Smooth muscle cell of the brain vasculature (primary cell): ENCODE measurements at regions not wholly inside any gene's neighbourhood (a gene's known extent, or its start where the extent isn't known, plus 50 kb on each side); places are given as distances from the start of the nearest gene placed in this dataset.
"Not testable (repeated sequence)": the region's sequence is repeated elsewhere in the genome, so short reads cannot be mapped to it uniquely, and the experiment has no call there.

ENCODE experiments used
- DNase-seq: peaks from one replicate; pipeline ENCODE4 v3.0.0-alpha.2; 2012; ENCODE audit warnings: low read depth, low spot score

DNA sequence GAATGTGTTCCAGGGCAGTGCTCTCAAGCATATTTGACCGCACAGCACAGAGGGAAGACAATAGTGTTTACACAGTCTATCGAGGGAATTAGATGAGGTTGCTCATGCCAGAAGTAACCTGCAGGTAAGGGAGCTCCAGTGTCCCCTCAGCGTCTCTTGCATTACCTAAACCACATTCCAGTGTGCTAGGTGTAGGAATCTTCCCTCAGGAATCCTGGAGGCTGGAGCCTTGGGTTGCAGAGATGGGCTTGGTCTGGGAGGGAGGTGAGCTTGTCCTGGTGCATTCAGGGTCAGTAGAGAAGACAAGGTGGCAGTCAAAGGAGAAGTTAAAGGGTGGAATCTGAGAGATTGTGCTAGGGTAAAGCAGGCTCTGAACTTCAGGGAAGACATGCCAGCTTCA, 56.3 kb downstream of the SOX14 start:
- no peak for DNase-seq

DNA sequence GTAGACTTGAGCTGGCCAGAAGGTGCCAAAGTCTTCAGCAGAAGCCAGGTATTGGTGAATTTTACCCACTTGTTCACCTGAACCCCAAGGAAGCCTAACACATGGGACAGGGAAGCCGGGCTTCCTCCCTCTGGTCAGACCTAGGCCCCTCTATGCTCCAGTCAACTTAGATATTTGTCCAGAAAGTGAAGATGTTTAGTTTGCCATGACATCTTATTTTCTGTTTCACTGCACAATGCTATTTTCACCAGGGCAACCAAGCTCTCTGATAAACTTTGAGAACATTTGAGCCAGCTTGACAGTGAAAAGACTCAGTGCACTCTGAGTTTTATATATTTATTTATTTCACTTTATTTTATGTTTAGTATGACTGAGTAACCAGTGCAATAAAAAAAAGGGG, 71.0 kb downstream of the SOX14 start:
- DNase-seq = no peak

DNA sequence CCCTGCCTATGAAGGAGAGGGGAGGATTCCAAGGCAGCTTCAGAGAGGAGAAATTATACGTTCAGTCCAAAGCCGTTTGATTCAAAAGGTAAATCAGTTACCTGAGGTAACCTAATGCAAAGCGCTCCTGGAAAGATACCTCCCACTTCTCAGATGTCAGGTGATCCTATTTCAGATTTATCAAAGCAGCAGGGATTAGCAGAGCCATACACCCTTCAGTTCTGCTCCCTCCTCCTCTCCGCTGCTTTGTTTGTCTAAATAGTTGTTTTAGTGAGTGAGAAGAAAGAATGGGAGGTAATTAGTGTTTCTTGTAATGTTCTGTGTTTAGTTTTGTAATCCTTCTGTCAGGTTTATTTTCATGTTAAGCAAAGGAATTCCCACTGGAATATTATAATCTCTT, 81.1 kb downstream of the SOX14 start:
- no peak for DNase-seq

DNA sequence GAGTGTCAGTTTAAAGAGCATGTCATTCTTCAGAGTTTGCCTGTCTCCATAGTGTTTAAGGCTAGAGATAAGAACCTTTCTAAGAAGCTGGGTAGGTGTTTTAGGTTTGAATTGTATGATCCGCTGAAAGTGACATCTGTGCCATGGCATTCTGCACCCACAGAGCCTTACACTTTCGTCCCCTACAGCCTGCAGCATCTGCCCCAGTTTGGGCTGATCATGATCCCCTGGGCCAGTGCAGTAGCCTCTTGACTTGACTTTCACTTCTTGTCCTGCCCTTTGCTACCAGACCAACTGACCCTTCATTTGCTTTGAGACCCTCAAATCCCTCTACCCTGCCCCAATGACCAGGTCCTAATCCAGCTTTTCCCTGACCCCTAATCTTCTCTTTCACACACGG, 81.6 kb downstream of the SOX14 start:
- DNase-seq = no peak

DNA sequence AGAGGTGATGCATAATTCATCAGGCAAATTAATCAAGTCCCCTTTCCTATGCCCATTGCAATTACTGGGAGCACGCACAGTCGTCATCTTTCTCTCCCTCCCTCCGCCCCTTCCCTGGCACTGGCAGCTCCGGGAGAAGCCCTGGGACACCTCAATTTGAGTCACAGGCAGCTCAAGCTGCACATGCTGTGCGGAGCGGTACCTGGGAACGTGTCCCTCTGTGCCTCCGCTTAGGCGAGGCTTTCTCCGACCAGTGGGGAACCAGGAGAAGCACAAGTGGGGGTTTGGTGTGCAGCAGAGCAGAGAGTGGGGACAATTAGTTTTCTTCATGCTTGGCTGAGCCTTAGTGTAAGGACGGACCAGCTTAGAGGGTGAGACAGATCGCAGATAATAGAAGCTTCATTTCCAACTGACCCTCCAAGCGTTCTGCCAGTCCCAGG, 88.3 kb downstream of the SOX14 start:
- no peak for DNase-seq

DNA sequence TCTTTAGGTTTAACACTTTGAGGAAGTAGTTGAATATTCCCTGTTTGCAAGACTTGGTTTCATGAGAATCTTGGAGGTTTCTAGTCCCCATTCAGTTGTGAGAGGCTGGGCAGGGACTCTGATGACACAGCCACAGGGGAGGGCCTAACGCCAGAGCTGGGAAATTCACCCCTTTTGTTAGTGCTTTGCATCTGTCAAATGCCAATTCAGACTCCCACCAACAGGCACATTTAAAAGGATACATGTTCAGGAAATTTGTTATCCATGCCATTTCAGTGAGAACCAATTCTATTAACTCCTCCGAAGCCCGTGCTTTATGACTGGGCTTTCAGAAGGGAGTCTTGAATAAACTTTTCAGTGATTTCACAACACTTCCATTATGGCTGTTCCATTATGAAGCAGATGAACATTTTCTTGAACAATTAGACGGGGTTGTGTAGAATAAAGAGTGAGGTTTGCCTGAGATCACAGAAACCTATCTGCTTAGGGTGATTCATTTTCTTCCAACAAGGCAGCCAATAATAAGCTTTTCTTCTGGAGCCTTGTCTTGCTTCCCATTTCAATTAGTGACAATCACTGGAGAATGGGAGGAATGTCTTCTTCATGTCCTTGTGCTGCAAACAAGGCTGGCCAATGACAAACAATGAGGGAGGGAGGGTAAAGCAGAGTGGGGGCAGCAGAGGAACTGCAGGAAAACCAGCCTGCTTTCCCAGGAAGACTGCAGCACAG, 90.6 kb downstream of the SOX14 start:
- DNase-seq = no peak

DNA sequence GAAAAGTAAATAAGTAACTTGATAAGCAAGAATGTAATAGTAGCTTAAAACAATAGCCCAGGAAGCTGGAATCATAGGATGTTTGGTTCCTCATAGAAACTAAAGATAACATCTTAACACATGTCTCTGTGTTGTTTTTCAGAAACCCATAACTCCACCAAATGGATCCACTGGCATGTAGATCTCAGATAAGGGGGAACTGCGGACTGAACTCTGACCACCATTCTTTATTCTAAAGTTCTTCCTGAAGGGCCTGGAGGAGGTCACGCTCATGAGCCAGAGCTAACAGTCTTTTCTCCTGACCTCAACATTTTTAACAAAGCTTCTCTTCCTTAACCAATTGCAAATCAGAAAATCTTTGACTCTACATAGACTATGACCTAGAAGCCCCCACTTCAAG, 101.9 kb downstream of the SOX14 start:
- DNase-seq = no peak

DNA sequence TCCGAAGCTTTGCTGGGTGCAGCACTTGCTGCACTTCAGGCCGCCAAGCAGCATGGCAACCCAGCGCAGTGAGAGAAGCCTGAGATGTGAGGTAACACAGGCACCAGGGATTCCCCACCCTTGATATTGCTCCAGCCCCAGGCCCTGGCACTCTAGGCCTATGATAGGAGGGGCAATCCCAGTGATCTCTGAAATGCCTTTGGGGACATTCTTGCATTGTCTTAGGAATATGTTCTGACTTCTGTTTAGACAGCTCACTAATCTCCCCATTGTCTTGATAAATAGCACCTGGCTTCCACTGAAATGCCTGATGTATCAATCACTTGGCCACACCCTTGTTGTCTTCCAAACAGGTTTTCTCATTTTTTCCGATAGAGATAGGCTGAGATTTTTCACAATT, 102.8 kb downstream of the SOX14 start:
- no peak for DNase-seq

DNA sequence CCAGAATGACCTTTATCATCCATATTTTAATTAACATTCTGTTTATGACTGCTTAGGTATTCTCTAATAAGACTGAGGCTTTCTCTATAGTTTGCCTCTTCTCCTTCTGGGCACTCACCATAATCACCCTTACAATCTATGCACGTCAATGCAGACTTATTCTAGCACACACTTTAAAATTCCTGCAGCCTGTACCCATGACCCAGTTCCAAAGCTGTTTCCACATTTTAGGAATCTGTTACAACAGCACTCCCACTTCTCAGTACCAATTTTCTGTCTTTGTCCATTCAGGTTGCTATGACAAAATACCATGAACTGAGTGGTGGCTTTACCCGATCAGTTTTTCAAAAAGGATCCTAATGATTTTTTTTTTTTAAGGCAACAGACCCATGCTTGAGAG, 103.5 kb downstream of the SOX14 start:
- no peak for DNase-seq

DNA sequence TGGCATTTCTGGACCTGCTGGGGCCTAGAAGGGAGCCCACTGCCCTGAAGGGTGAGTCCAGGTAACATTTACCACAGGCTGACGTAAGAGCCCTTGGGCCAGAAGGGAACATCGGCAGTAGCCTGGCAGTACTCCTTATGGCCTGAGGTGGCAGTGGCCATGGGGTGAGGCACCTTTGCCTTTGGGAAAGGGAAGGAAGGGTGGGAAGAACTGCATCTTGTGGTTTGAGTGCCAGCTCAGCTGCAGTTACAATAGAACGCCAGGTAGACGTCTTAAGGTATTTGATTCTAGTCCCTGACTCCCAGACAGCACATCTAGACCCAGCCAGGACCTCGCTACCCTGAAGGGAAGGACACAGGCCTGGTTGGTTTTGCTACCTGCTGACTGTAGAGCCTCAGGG, 104.9 kb downstream of the SOX14 start:
- DNase-seq = no peak

DNA sequence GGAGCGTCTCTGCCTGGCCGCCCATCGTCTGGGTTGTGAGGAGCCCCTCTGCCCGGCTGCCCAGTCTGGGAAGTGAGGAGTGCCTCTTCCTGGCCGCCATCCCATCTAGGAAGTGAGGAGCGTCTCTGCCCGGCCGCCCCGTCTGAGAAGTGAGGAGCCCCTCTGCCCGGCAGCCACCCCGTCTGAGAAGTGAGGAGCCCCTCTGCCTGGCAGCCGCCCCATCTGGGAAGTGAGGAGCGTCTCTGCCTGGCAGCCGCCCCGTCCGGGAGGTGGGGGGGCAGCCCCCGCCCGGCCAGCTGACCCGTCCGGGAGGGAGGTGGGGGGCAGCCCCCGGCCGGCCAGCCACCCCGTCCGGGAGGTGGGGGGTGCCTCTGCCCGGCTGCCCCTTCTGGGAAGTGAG, 108.5 kb downstream of the SOX14 start:
- DNase-seq = not testable (repeated sequence)

DNA sequence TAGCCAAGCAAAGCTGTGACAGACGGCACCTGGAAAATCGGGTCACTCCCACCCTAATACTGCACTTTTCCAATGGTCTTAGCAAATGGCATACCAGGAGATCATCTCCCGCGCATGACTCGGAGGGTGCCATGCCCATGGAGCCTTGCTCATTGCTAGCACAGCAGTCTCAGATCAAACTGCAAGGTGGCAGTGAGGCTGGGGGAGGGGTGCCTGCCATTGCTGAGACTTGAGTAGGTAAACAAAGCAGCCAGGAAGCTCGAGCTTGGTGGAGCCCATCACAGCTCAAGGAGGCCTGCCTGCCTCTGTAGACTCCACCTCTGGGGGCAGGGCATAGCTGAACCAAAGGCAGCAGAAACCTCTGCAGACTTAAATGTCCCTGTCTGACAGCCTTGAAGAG, 113.1 kb upstream of the CLDN18 start:
- not testable (repeated sequence) for DNase-seq

DNA sequence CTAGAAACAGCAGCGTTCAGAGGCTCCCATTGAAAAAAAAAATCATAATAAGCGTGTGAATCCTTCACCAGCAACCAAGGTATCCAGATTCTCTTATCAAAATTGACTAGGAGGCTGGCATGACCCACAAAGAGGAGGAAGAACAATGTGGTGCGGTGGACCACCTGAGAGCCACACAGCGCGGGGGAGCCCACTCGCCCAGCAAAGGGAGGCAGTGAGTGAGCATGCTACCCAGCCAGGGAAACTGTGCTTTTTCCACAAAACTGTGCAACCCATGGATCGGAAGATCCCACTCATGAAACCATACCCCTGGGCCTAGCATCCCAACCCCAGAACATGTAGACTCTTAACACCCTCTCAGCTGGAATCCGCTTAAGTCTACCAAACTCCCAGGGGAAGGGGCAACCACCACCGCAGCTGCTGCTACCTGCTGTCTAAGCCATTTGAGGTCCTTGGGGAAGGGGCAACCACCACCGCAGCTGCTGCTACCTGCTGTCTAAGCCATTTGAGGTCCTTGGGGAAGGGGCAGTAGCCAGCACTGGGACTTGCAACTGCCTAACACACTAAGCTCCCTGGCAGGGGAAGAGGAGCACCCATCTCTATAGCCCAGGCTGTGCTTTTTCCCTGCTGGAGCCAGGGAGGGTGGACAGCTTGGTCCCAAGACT, 102.8 kb upstream of the CLDN18 start:
- no peak for DNase-seq

DNA sequence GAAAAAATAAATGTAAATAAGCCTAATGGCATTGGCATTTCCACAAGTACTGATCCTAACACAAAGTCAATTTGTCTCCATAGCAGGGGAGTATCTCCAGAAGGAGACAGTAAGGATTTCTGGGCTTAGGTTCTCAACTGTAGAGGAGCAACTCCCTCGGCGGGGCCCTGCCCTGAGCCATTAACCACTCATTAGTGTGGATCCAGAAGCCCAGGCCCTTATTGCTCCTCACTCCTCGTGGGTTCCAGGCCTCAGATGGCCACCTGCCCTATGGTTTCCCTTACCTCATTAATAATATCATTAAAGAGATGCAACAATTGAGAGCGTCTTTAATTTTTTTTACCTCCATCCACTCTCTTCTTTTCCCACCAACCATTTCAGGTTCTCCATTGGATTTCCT, 85.3 kb upstream of the CLDN18 start:
- no peak for DNase-seq

DNA sequence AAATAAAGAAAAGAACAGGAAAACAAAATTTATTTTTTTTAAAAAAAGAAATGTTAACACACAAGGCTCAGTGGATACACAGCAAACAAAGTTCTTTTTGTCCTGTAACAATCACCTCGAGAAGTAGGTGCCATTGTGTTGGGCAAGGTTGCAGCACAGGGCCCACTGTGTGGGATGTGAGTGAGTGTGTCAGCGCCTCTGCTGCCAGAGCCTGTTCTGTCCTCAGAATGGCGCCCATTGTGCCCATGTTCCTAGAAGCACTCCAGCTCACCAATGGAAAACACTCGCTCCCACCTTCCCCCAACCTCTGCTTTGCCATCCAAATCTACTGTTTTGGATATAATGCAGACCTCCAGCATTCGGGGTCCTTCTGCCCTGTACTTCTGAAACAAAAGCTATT, 84.9 kb upstream of the CLDN18 start:
- DNase-seq = no peak

DNA sequence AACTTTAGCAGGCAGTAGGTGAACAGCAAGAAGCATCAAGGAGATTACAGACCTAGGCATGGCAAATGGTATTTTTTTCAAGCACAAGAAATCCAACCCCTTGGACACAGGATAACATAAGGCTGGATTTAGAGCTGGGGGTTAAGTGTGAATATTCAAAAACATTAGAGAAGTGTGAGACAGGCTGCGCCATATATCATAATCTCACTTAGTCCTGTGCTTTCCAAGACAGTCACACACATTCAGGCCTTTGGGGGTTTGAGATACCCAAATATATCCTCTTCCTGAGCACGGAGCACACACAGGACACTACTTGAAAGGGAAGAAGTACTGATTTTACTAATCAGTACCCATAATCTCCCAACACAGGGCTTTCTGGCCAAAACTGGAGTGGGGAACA, 83.0 kb upstream of the CLDN18 start:
- no peak for DNase-seq

DNA sequence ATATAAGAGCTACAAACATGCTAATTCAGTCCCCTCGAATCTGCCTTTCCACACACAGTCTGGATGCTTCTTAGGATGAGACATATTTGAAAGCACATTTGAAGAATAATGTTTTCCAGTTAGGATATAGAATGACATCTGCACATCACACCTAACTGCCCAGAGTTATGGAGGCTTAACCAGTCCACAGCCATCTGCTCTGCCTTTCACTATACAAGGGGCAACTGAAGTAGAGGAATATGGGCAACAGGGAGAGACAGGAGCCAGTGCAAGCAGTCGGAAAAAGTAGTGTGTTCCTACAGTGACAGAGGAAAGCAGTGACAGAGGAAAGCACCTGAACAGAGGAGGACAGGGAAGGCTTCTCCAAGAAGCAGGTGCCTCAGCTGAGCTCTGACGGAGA, 79.0 kb upstream of the CLDN18 start:
- DNase-seq = no peak

DNA sequence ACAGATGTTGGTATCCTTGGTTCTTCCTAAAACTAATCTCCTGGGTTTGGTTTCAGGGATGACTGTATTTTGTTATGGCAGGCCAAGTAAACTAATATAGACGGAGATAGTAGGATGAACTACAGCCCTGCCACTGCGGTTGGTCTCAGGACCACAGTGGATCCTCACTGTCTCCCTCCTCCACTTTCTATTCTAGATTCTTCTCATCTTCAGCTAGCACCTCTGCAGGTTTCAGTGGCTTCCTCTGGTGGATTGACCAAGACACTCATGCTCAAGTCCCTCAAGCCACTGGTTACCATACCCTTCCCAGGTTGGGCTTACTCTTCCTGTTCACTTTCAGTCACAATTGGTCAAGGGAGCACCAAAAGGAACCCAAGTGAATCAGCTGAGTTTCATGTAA, 71.1 kb upstream of the CLDN18 start:
- no peak for DNase-seq

DNA sequence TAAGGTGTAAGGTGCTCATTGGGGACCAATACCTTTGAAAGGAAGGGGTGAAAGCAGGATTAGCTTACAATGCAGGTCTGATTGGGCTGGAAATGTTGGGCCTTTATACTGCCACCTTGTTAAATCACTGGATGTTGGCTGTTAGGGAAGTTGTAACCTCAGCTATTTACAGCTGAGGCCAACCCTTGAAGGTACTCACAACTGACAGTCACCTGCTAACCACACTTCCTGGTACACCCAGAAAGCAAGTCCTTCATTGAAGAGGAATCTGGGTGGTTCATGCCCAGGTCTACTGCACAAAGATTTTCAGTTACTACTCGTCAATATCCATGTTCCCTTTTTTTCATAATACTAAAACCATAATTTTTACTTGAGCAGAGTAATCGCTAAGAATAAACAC, 65.4 kb upstream of the CLDN18 start:
- no peak for DNase-seq

DNA sequence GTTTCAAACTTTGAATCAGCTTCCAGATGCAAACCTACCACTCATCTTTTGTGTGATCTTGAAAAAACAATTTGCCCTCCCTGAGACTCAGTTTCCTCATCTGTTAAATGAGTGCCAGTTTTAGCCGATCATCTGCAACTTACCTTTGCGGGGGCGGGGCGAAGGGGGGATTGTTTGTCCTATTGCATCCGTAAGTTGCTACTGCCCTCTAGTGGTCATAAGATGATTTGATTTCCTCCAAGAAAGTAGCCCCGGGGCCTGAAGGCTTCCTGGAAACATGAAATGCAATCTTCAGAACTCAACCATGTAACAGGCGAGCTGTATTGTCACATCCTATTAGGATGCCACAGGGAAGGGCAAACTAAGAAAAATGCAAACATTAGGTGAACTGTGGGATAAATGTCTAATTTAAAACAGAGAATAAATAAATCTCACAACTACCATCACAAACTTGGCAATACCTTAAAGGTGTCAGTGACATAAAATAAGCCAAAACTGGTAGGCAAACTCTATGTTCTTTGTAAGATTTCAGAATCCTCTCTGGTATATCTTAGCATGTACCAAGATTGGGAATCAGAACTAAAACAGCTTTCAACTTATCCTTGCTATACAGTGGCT, 63.5 kb upstream of the CLDN18 start:
- peak; percentile 37 for DNase-seq

DNA sequence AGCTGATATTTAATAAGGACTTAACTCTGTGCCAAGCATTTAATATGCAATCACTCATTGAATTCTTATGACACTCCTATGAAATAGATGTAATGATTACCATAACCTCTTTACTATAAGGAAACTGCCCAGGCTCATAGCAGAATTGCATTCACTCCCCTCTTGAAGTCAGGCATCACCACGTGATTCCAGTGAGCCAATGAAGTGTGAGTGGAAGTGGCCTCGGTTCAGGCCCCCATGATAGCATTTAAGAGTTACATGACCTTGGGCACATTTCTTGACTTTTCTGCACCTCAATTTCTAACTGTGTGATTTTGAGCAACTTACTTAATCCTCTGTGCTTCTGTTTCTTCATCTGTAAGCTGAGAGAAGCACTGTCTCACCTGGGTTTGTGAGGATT, 62.8 kb upstream of the CLDN18 start:
- DNase-seq = no peak

DNA sequence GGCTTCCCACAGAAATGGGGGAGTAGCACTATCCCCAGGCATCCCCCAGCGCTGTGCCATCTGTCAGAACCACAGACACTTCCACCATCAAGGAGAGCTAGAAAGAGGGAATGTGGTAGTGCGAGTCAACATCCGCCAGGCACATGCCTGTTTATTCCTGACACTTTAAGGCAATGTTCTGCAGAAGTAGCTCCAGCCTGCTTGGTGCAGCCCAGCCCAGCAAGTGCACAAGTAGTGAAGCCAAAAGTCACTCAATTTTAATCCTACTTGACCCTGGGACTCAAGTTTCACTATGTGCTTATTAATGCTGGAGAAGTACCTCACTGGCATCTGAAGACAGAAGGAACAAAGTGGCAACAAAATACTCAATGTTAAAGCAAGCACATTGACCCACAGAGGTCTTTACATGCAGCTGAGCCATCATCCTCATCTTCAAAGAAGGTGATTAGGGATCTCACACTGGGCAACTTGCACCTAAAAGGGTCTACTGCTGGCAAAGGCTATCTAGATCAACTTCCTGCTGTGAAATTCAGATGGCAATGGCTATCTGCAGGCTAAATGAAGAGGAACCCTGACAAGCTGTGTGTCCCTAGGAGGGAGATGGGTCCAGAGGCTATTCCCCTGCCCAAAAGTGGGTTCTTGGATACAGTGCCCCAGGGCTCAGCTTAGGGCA, 61.4 kb upstream of the CLDN18 start:
- DNase-seq = no peak

DNA sequence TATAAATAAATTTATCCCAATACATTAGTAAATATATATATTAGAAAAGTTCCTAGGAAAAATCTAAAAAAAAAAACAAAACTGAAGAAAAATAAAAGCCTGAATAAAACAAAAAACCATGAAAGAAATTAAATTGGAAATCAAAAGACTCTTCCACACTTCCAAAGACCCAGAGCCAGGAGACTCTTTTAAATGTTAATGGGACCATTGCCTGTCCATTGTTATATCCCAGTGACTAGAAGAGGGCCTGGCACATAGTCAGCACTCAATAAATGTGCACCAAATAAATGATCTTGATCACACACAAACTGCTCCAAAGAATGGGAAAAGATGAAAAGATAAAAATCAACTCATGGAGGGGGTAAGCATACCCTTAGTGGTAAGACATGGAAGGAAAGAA, 51.3 kb upstream of the CLDN18 start:
- no peak for DNase-seq
